Esophagus muscularis mucosa (tissue), 4 donors: ENCODE measurements at regions not wholly inside any gene's neighbourhood (a gene's known extent, or its start where the extent isn't known, plus 50 kb on each side); places are given as distances from the start of the nearest gene placed in this dataset.
A peak's percentile ranks its signal among the peaks of the same experiment; 100 is the strongest.

Experiments
- DNase-seq: peaks from one replicate; pipeline ENCODE4 v3.0.0-alpha.2; 2017; ENCODE audit errors: extremely low spot score
- H3K27ac ChIP-seq, 4 donors: fragments of 200-600 bp; sonication (generic); replicated peaks in 1 of 4; 1 replicate in 3 of 4; 2 replicates in 1 of 4; pipeline ENCODE4 v1.5.1; 2016 to 2019; ENCODE audit warnings: mild to moderate bottlenecking in 1 of 4
- H3K27me3 ChIP-seq, 4 donors: fragments of 200-600 bp; sonication (generic); one replicate each; pipeline versions ENCODE4 v1.5.1 to v1.6.0; 2016 to 2019
- H3K36me3 ChIP-seq, 4 donors: fragments of 200-600 bp; sonication (generic); one replicate each; pipeline ENCODE4 v1.5.1; 2016 to 2019
- H3K4me1 ChIP-seq, 4 donors: fragments of 200-600 bp; sonication (generic); one replicate each; pipeline ENCODE4 v1.5.1; 2016 to 2019
- H3K4me3 ChIP-seq, 4 donors: fragments of 200-600 bp; sonication (generic); 1 replicate in 2 of 4; 2 replicates in 2 of 4; pipeline ENCODE4 v1.5.1; 2016 to 2019; ENCODE audit warnings: mild to moderate bottlenecking in 4 of 4, moderate library complexity in 1 of 4
- H3K9me3 ChIP-seq, 4 donors: fragments of 200-600 bp; sonication (generic); 1 replicate in 3 of 4; 2 replicates in 1 of 4; pipeline ENCODE4 v1.5.1; 2016 to 2019
- CTCF ChIP-seq, 3 experiments: fragments of 200-600 bp in 2 of 3; fragments of 450-650 bp in 1 of 3; sonication (generic) in 2 of 3; IDR thresholded peaks; one replicate each; pipeline ENCODE4 v1.5.1; 2017 to 2019; ENCODE audit warnings: antibody characterized with exemption in 3 of 3, mild to moderate bottlenecking in 2 of 3, moderate library complexity in 1 of 3
- EP300 ChIP-seq: sonication (generic); formaldehyde crosslinking; IDR thresholded peaks from one replicate; pipeline ENCODE4 v1.6.1; 2017; ENCODE audit warnings: antibody characterized with exemption
- POLR2A ChIP-seq: fragments of 450-650 bp; IDR thresholded peaks from one replicate; pipeline ENCODE4 v1.6.1; 2017; ENCODE audit warnings: antibody characterized with exemption, moderate library complexity, mild to moderate bottlenecking, low read depth
- POLR2AphosphoS5 ChIP-seq, 2 donors: sonication (generic); formaldehyde crosslinking; IDR thresholded peaks; one replicate each; pipeline ENCODE4 v1.6.1; 2017; ENCODE audit warnings: antibody characterized with exemption in 2 of 2
- WGBS: methylation state at CpG from one replicate; pipeline ENCODE4 v1.1.5; 2018; 5-methylcytosine and 5-hydroxymethylcytosine counted together
- intact Hi-C: fragments of 100-400 bp; cut with DNase I; formaldehyde crosslinking; loops from one replicate; pipeline ENCODE4 v1.15.1; 2023

GRCh38 chr9:32698706-32699277 is 63.3 kb upstream of the TAF1L start:
- no peaks in the 10 kb centered on the region for H3K4me1 ChIP-seq
- WGBS: 83% methylated on average over 9 of the region's 9 CpGs
- TF ChIP-seq POLR2A (no peak), EP300 (no peak), CTCF (IDR thresholded peaks at IDR 0.05) (no peak), POLR2AphosphoS5 (IDR thresholded peaks at IDR 0.05) (no peak)
- no peaks in the 10 kb centered on the region for H3K9me3 ChIP-seq
- DNase-seq: peak; percentile 26
- no peak overlapping the region for H3K27ac ChIP-seq
- no peaks in the 10 kb centered on the region for H3K36me3 ChIP-seq
- no peaks in the 10 kb centered on the region for H3K27me3 ChIP-seq
- intact Hi-C loops: no loop called here
- H3K4me3 ChIP-seq: no peak overlapping the region

- H3K4me3 ChIP-seq: no peak overlapping the region
- WGBS: 82% methylated on average over 5 of the region's 5 CpGs
- intact Hi-C loops: no loop called here
- TF ChIP-seq POLR2A: no peak
- TF ChIP-seq CTCF (IDR thresholded peaks at IDR 0.05): no peak
- no peak for TF ChIP-seq EP300
- TF ChIP-seq POLR2AphosphoS5 (IDR thresholded peaks at IDR 0.05): no peak
- peak; percentile 55 for DNase-seq
- no peaks in the 10 kb centered on the region for H3K36me3 ChIP-seq
- no peaks in the 10 kb centered on the region for H3K27me3 ChIP-seq
- H3K27ac ChIP-seq: no peak overlapping the region
- H3K9me3 ChIP-seq: no peaks in the 10 kb centered on the region
- no peaks in the 10 kb centered on the region for H3K4me1 ChIP-seq
Observed at GRCh38 chr9:32701321-32702022, 66.0 kb upstream of the TAF1L start.

GRCh38 chr9:32703635-32704034 is 68.2 kb upstream of the TAF1L start:
- H3K27ac ChIP-seq: no peak overlapping the region
- H3K4me1 ChIP-seq: no peaks in the 10 kb centered on the region
- no peak overlapping the region for H3K4me3 ChIP-seq
- TF ChIP-seq EP300: no peak
- H3K36me3 ChIP-seq: no peaks in the 10 kb centered on the region
- WGBS: 51% methylated on average over 2 of the region's 2 CpGs
- DNase-seq: no peak
- intact Hi-C loops: no loop called here
- H3K27me3 ChIP-seq: no peaks in the 10 kb centered on the region
- H3K9me3 ChIP-seq: no peaks in the 10 kb centered on the region

GRCh38 chr9:32704343-32704742 is 68.9 kb upstream of the TAF1L start:
- intact Hi-C loops: no loop called here
- no peaks in the 10 kb centered on the region for H3K27me3 ChIP-seq
- no peak overlapping the region for H3K27ac ChIP-seq
- no peaks in the 10 kb centered on the region for H3K36me3 ChIP-seq
- WGBS: 58% methylated on average over 2 of the region's 2 CpGs
- H3K4me3 ChIP-seq: no peak overlapping the region
- no peaks in the 10 kb centered on the region for H3K4me1 ChIP-seq
- H3K9me3 ChIP-seq: no peaks in the 10 kb centered on the region
- peak; percentile 45 for DNase-seq
- TF ChIP-seq POLR2AphosphoS5 (IDR thresholded peaks at IDR 0.05) (no peak), CTCF (IDR thresholded peaks at IDR 0.05) (no peak), POLR2A (no peak), EP300 (no peak)

- no peaks in the 10 kb centered on the region for H3K4me1 ChIP-seq
- no peak overlapping the region for H3K4me3 ChIP-seq
- no peaks in the 10 kb centered on the region for H3K27me3 ChIP-seq
- no peak for DNase-seq
- no peak for TF ChIP-seq POLR2A
- no peak for TF ChIP-seq POLR2AphosphoS5 (IDR thresholded peaks at IDR 0.05)
- no peak for TF ChIP-seq CTCF (IDR thresholded peaks at IDR 0.05)
- no peak for TF ChIP-seq EP300
- intact Hi-C loops: no loop called here
- H3K9me3 ChIP-seq: no peaks in the 10 kb centered on the region
- 59% methylated on average over 5 of the region's 5 CpGs for WGBS
- no peaks in the 10 kb centered on the region for H3K36me3 ChIP-seq
- no peak overlapping the region for H3K27ac ChIP-seq
Observed at GRCh38 chr9:32705059-32705458, 69.6 kb upstream of the TAF1L start.
